Kidney epithelial cell (primary cell): ENCODE measurements at regions not wholly inside any gene's neighbourhood (a gene's known extent, or its start where the extent isn't known, plus 50 kb on each side); places are given as distances from the start of the nearest gene placed in this dataset.
"Not testable (repeated sequence)": the region's sequence is repeated elsewhere in the genome, so short reads cannot be mapped to it uniquely, and the experiment has no call there.

Source experiments
- DNase-seq: peaks from one replicate; pipeline ENCODE4 v3.0.0-alpha.2; 2010; ENCODE audit warnings: low read depth
- H3K27me3 ChIP-seq: 2 replicates; pipeline ENCODE4 v1.6.0; 2011; ENCODE audit warnings: low read length; ENCODE audit not compliant: control insufficient read depth, insufficient read depth
- H3K36me3 ChIP-seq: 2 replicates; pipeline ENCODE4 v1.5.1; 2011; ENCODE audit warnings: low read length; ENCODE audit not compliant: control insufficient read depth, insufficient read depth
- H3K4me3 ChIP-seq: 2 replicates; pipeline ENCODE4 v1.5.1; 2011; ENCODE audit warnings: low read depth, mild to moderate bottlenecking, control low read depth, low read length
- TF ChIP-seq, protein P1 (sequence below): IDR thresholded peaks from 2 replicates; pipeline ENCODE4 v1.5.1; 2011; ENCODE audit warnings: mild to moderate bottlenecking, moderate library complexity, low read length, control low read depth, inconsistent platforms; ENCODE audit not compliant: insufficient read depth, poor library complexity, severe bottlenecking

DNA sequence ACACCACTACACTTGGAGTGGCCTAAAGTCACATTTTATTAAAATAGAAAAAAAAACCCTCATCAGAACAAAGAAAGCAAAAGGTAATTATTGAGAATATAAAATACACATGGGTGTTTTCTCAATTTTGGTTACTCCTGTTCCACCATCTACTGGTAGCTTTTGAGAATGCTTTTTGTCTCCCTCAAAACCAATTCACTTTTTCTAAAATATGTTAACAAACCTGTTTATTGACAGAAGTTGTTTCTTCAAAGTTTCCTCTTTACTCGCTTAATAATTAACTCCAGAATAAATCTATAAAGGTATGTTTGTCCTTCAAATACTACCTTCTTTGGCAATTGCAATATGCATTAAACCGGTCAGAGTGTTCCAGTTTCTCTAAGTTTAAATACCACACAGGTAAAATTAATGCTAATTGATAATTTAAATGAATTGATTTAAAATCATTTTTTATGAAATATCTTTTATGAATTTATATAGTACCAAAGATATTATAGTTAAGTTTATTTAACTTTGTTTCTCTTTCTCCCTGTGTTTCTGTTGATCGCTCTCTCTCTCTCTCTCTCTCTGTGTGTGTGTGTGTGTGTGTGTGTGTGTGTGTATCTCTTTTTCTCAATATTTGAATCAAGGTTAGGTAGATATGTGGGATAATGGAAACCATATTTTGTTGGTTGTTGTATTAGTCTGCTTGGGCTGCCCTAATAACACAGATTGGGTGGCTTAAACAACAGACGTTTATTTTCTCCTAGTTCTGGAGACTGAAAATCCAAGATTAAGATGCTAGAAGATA is 487.4 kb downstream of the PRDM9 start:
- H3K36me3 ChIP-seq = no peaks in the 10 kb centered on the region
- no peak for DNase-seq
- no peaks in the 10 kb centered on the region for H3K27me3 ChIP-seq
- TF ChIP-seq, protein P1, sequence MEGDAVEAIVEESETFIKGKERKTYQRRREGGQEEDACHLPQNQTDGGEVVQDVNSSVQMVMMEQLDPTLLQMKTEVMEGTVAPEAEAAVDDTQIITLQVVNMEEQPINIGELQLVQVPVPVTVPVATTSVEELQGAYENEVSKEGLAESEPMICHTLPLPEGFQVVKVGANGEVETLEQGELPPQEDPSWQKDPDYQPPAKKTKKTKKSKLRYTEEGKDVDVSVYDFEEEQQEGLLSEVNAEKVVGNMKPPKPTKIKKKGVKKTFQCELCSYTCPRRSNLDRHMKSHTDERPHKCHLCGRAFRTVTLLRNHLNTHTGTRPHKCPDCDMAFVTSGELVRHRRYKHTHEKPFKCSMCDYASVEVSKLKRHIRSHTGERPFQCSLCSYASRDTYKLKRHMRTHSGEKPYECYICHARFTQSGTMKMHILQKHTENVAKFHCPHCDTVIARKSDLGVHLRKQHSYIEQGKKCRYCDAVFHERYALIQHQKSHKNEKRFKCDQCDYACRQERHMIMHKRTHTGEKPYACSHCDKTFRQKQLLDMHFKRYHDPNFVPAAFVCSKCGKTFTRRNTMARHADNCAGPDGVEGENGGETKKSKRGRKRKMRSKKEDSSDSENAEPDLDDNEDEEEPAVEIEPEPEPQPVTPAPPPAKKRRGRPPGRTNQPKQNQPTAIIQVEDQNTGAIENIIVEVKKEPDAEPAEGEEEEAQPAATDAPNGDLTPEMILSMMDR = peak; percentile 18
- no peak overlapping the region for H3K4me3 ChIP-seq

DNA sequence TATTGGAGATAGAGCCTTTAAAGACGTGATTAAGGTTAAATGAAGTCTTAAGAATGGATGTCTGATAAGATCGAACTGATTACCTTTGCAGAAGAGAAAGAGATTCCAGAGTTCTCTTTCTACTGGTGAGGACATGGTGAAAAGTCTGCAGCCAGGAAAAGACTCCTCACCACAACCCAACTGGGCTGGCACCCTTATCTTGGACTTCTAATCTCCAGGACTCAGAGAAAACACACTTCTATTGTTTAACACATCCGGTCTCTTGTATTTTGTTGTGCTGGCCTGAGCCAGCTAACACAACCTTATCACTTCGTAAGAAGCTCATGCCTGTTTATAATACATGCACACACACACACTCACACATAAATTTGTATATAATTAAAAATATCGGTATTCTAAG is 489.1 kb downstream of the PRDM9 start:
- TF ChIP-seq, protein P1 = no peak
- no peaks in the 10 kb centered on the region for H3K27me3 ChIP-seq
- no peaks in the 10 kb centered on the region for H3K36me3 ChIP-seq
- H3K4me3 ChIP-seq = no peak overlapping the region
- no peak for DNase-seq

DNA sequence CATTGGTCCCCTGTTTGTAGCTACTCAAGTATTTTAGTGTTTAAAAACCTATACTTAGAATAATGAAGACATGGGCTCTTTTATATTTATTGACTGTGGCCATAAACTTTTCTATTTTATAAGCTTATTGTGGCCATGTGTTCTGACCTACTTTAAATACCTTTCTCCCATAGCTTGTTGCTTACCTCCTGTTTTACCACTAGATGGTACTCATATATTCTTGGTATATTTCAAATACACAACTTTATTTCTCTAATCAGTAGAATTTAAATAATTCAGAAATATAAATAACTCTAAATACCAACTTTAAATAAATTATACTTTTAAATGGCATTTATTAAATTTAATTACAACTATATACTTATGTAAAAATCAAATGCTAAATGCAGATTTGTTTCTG is 498.0 kb downstream of the PRDM9 start:
- Histone ChIP-seq H3K27me3 (no peaks in the 10 kb centered on the region), H3K36me3 (no peaks in the 10 kb centered on the region), H3K4me3 (no peak overlapping the region)
- DNase-seq = no peak
- TF ChIP-seq, protein P1 = peak; percentile 15

DNA sequence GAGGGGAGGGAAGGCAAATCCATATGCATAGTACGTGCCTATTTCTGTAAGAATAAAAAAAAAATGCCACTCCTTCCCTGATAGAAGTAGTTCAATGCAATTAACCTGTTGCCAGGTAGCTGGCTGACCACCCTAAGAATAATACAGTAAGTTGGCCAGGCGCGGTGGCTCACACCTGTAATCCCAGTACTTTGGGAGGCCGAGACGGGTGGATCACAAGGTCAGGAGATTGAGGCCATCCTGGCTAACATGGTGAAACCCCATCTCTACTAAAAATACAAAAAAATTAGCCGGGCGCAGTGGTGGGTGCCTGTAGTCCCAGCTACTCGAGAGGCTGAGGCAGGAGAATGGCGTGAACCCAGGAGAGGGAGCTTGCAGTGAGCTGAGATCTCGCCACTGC is 510.3 kb downstream of the PRDM9 start:
- not testable (repeated sequence) for H3K4me3 ChIP-seq, H3K36me3 ChIP-seq, H3K27me3 ChIP-seq, DNase-seq

DNA sequence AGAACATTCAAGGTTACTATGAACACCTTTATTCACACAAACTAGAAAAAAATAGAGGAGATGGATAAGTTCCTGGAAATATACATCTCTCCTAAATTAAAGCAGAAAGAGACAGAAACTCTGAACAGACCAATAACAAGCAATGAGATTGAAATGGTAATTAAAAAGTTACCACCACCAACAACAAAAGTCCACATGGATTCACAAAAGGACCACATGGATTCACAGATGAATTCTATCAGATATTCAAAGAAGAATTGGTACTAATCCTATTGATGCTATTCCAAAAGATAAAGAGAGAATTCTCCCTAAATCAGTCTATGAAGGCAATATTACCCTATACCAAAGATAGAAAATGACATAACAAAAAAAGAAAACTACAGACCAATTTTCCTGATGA is 518.9 kb downstream of the PRDM9 start:
- Histone ChIP-seq H3K27me3 (no peaks in the 10 kb centered on the region), H3K4me3 (no peak overlapping the region), H3K36me3 (no peaks in the 10 kb centered on the region)
- no peak for DNase-seq
- TF ChIP-seq, protein P1 = no peak

DNA sequence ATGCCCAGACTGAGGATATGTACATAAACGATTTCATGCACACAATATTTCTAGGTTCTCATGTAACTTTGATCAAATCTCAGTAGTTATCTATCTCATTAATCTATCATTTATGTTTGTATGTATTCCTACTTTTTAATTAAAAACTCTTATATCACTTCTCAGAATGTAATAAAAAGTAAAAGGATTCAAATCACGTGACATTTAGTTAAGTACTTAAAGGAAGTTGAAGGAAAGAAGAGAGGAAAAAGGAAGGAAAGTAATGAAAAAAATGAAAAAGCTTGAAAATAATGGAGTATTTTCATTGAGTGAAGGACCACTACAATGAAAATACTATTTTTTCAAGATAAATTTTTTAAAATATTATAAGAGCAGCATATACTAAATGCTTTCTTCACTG is 535.3 kb downstream of the PRDM9 start:
- Histone ChIP-seq H3K36me3 (no peaks in the 10 kb centered on the region), H3K4me3 (no peak overlapping the region), H3K27me3 (no peaks in the 10 kb centered on the region)
- no peak for DNase-seq
- TF ChIP-seq, protein P1 = no peak
